WTC11 (cell line): ENCODE measurements at regions not wholly inside any gene's neighbourhood (a gene's known extent, or its start where the extent isn't known, plus 50 kb on each side); places are given as distances from the start of the nearest gene placed in this dataset.

Source experiments
- ATAC-seq: fragments of 200-7000 bp; cut with Tn5 transposase; 2 replicates; pipeline ENCODE4 v1.10.0; 2021; ENCODE audit warnings: mild to moderate bottlenecking, moderate library complexity
- CTCF ChIA-PET: fragments of 300-600 bp; sonication (Branson Sonifier 250); formaldehyde crosslinking; loops from one replicate; lab custom pipeline; 2021; ENCODE audit warnings: antibody characterized with exemption; lab: Charles Lee
- POLR2A ChIA-PET: fragments of 350-600 bp; sonication (Branson Sonifier 250); formaldehyde crosslinking; loops from one replicate; lab custom pipeline; 2021; ENCODE audit warnings: antibody characterized with exemption; lab: Charles Lee
- DNase-seq: peaks from one replicate; pipeline ENCODE4 v3.0.0; 2021; ENCODE audit warnings: low spot score
- H3K27ac Mint-ChIP-seq: 2 replicates; pipeline ENCODE4 v1.8.0; 2021; ENCODE audit warnings: mixed read lengths
- H3K27me3 Mint-ChIP-seq: 2 replicates; pipeline ENCODE4 v1.8.0; 2021; ENCODE audit warnings: low read depth, mild to moderate bottlenecking, moderate library complexity, mixed read lengths
- H3K36me3 Mint-ChIP-seq: 2 replicates; pipeline ENCODE4 v1.8.0; 2021; ENCODE audit warnings: mixed read lengths
- H3K4me1 Mint-ChIP-seq: 2 replicates; pipeline ENCODE4 v1.8.0; 2022; ENCODE audit warnings: mixed read lengths
- H3K4me3 Mint-ChIP-seq: 2 replicates; pipeline ENCODE4 v1.8.0; 2021; ENCODE audit warnings: mild to moderate bottlenecking, moderate library complexity, mixed read lengths
- H3K9me3 Mint-ChIP-seq: 2 replicates; pipeline ENCODE4 v1.8.0; 2021; ENCODE audit warnings: mixed read lengths
- CTCF ChIP-seq: fragments of 200-600 bp; IDR thresholded peaks from 2 replicates; pipeline ENCODE4 v1.8.0; 2022; ENCODE audit warnings: antibody characterized with exemption
- E2F4 ChIP-seq: sonication (generic); formaldehyde crosslinking; IDR thresholded peaks from 2 replicates; pipeline ENCODE4 v1.8.1; 2022; ENCODE audit warnings: low read depth, mild to moderate bottlenecking, moderate library complexity, missing genetic modification reagents, borderline replicate concordance
- ESRRA ChIP-seq: sonication (generic); formaldehyde crosslinking; IDR thresholded peaks from 2 replicates; pipeline ENCODE4 v1.8.1; 2022; ENCODE audit warnings: mild to moderate bottlenecking, missing genetic modification reagents, borderline replicate concordance
- ETV6 ChIP-seq: sonication (generic); formaldehyde crosslinking; IDR thresholded peaks from 2 replicates; pipeline ENCODE4 v1.8.1; 2022; ENCODE audit warnings: mild to moderate bottlenecking, missing genetic modification reagents
- FOXP4 ChIP-seq: sonication (generic); formaldehyde crosslinking; IDR thresholded peaks from 2 replicates; pipeline ENCODE4 v1.8.0; 2022; ENCODE audit warnings: mild to moderate bottlenecking, missing genetic modification reagents
- JUN ChIP-seq: sonication (generic); formaldehyde crosslinking; IDR thresholded peaks from 2 replicates; pipeline ENCODE4 v1.8.0; 2023; ENCODE audit warnings: mild to moderate bottlenecking, missing genetic modification reagents
- MXD4 ChIP-seq: fragments of 250-450 bp; sonication (Bioruptor Pico); IDR thresholded peaks from 2 replicates; pipeline ENCODE4 v1.8.0; 2021; ENCODE audit warnings: mild to moderate bottlenecking, moderate library complexity, borderline replicate concordance
- NFE2L1 ChIP-seq: sonication (generic); formaldehyde crosslinking; IDR thresholded peaks from 2 replicates; pipeline ENCODE4 v1.8.1; 2023; ENCODE audit warnings: missing genetic modification reagents
- NR1H2 ChIP-seq: sonication (generic); formaldehyde crosslinking; IDR thresholded peaks from 2 replicates; pipeline ENCODE4 v1.9.0; 2021; ENCODE audit warnings: mild to moderate bottlenecking, moderate library complexity, missing genetic modification reagents
- RELA ChIP-seq: sonication (generic); formaldehyde crosslinking; IDR thresholded peaks from 2 replicates; pipeline ENCODE4 v1.8.1; 2022; ENCODE audit warnings: missing genetic modification reagents, mild to moderate bottlenecking, borderline replicate concordance
- SOX15 ChIP-seq: fragments of 250-450 bp; sonication (Bioruptor Pico); IDR thresholded peaks from 2 replicates; pipeline ENCODE4 v1.9.0; 2021; ENCODE audit warnings: mild to moderate bottlenecking
- STAT6 ChIP-seq: sonication (generic); formaldehyde crosslinking; conservative IDR thresholded peaks from 2 replicates; pipeline ENCODE4 v1.8.1; 2023; ENCODE audit warnings: mild to moderate bottlenecking, low read depth, missing genetic modification reagents, moderate library complexity
- TEAD1 ChIP-seq: sonication (generic); formaldehyde crosslinking; IDR thresholded peaks from 2 replicates; pipeline ENCODE4 v1.8.0; 2022; ENCODE audit warnings: mild to moderate bottlenecking, missing genetic modification reagents
- ZNF263 ChIP-seq: sonication (generic); formaldehyde crosslinking; IDR thresholded peaks from 2 replicates; pipeline ENCODE4 v1.8.1; 2022; ENCODE audit warnings: low read depth, mild to moderate bottlenecking, moderate library complexity, missing genetic modification reagents
- ZNF532 ChIP-seq: fragments of 250-450 bp; sonication (Bioruptor Pico); IDR thresholded peaks from 2 replicates; pipeline ENCODE4 v1.9.0; 2021; ENCODE audit warnings: mild to moderate bottlenecking, borderline replicate concordance
- TF ChIP-seq, protein P1 (sequence below): sonication (generic); formaldehyde crosslinking; IDR thresholded peaks from 2 replicates; pipeline ENCODE4 v1.8.0; 2022; ENCODE audit warnings: mild to moderate bottlenecking, missing genetic modification reagents
- TF ChIP-seq, protein P2 (sequence below): sonication (generic); formaldehyde crosslinking; IDR thresholded peaks from 2 replicates; pipeline ENCODE4 v1.8.0; 2023; ENCODE audit warnings: mild to moderate bottlenecking, missing genetic modification reagents

DNA sequence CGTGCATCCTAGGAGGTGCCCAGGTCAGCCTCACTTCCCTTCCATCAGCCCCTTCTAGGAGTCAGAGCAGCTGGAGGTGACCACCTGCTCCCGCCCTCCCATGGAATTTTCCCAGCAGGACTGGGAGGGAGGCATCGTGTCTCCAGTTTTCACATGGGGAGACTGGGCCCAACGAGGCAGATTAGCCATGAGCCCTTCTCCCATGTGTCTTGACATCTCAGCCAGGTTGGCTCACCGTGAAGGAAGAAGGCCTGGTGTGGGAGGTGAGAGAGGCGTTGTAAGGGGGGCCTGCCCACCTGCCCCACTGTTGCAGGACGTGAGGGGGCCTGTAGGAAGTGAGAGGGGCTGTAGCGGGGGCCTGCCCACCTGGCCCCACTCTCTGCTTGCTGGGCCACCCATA is 1521.4 kb downstream of the BRD1 start (continued):
- TF ChIP-seq ZNF532 (no peak), E2F4 (CRISPR knock-in tag) (no peak), SOX15 (CRISPR knock-in tag) (no peak), JUN (no peak), TEAD1 (CRISPR knock-in tag) (no peak), ZNF263 (CRISPR knock-in tag) (no peak), MXD4 (no peak), CTCF (no peak), ESRRA (CRISPR knock-in tag) (no peak)
- TF ChIP-seq, protein P1, sequence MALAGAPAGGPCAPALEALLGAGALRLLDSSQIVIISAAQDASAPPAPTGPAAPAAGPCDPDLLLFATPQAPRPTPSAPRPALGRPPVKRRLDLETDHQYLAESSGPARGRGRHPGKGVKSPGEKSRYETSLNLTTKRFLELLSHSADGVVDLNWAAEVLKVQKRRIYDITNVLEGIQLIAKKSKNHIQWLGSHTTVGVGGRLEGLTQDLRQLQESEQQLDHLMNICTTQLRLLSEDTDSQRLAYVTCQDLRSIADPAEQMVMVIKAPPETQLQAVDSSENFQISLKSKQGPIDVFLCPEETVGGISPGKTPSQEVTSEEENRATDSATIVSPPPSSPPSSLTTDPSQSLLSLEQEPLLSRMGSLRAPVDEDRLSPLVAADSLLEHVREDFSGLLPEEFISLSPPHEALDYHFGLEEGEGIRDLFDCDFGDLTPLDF (CRISPR knock-in tag): no peak

DNA sequence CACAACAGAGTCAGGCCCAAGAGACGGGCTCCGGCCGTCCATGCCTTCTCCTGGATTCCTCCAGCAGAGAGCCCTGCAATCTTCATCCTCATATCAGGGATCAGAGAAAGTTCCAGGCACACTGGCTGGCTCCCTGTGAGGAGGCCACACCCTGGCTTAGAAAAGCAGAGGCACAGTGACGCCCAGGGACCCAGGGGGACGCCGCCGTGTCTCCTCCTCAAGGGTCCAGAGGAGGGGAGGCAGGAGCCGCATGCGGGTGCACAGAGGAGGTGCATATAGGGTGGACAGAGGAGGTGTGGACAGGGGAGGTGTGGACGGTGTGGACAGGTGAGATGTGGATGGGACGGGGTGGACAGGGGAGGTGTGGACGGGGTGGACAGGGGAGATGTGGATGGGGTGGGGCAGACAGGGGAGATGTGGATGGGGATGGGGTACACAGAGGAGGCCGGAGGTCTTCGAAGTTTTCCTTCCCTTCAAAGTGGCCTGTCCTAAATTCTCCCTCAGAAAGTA is 1521.9 kb downstream of the BRD1 start:
- ATAC-seq: no peak
- Mint-ChIP-seq H3K36me3 (no peaks in the 10 kb centered on the region), H3K27me3 (peaks cover under 1% of the 10 kb centered on the region; the same call in 1 of the 2 replicates), H3K27ac (no peak overlapping the region), H3K4me3 (no peak overlapping the region), H3K4me1 (peaks cover 14% of the 10 kb centered on the region)
- CTCF ChIA-PET: no interaction called here
- TF ChIP-seq ETV6 (CRISPR knock-in tag) (no peak), RELA (no peak), TEAD1 (CRISPR knock-in tag) (no peak), NFE2L1 (CRISPR knock-in tag) (no peak)
- TF ChIP-seq, all 79 proteins: peak for 0
- POLR2A ChIA-PET: no interaction called here
- DNase-seq: no peak
- H3K9me3 Mint-ChIP-seq: no peaks in the 10 kb centered on the region

DNA sequence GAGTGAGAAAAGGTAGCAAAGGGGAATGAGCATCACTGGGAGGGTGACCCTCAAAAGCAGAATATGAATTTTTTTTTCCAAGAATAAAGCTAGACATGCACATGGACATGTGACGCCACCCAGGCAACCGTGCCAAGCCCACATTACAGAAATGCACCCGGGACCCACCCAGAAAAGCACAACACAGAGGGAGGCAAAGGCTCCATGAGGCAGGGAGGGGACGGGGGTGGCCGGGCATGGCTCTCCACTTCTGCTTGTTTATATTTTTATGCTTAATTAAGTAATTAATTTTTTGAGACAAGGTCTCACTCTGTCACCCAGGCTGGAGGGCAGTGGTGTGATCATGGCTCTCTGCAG is 1524.3 kb downstream of the BRD1 start:
- peaks cover 5% of the 10 kb centered on the region; the same call in 1 of the 2 replicates for H3K4me1 Mint-ChIP-seq
- no peaks in the 10 kb centered on the region for H3K9me3 Mint-ChIP-seq
- ChIA-PET CTCF (no interaction called here), POLR2A (no interaction called here)
- H3K27ac Mint-ChIP-seq: no peak overlapping the region
- ATAC-seq (no peak), DNase-seq (no peak)
- no peak overlapping the region for H3K4me3 Mint-ChIP-seq
- no peaks in the 10 kb centered on the region for H3K36me3 Mint-ChIP-seq
- TF ChIP-seq, protein P2, sequence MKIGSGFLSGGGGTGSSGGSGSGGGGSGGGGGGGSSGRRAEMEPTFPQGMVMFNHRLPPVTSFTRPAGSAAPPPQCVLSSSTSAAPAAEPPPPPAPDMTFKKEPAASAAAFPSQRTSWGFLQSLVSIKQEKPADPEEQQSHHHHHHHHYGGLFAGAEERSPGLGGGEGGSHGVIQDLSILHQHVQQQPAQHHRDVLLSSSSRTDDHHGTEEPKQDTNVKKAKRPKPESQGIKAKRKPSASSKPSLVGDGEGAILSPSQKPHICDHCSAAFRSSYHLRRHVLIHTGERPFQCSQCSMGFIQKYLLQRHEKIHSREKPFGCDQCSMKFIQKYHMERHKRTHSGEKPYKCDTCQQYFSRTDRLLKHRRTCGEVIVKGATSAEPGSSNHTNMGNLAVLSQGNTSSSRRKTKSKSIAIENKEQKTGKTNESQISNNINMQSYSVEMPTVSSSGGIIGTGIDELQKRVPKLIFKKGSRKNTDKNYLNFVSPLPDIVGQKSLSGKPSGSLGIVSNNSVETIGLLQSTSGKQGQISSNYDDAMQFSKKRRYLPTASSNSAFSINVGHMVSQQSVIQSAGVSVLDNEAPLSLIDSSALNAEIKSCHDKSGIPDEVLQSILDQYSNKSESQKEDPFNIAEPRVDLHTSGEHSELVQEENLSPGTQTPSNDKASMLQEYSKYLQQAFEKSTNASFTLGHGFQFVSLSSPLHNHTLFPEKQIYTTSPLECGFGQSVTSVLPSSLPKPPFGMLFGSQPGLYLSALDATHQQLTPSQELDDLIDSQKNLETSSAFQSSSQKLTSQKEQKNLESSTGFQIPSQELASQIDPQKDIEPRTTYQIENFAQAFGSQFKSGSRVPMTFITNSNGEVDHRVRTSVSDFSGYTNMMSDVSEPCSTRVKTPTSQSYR (CRISPR knock-in tag): no peak
- TF ChIP-seq NR1H2 (CRISPR knock-in tag) (no peak), ZNF263 (CRISPR knock-in tag) (no peak), STAT6 (CRISPR knock-in tag) (no peak), FOXP4 (CRISPR knock-in tag) (no peak)
- H3K27me3 Mint-ChIP-seq: no peaks in the 10 kb centered on the region; the same call in 1 of the 2 replicates
